BJ (cell line): ENCODE measurements at regions not wholly inside any gene's neighbourhood (a gene's known extent, or its start where the extent isn't known, plus 50 kb on each side); places are given as distances from the start of the nearest gene placed in this dataset.

Experiments
- CTCF ChIA-PET: fragments of 350-600 bp; formaldehyde crosslinking; extraction: SDS; loops from one replicate; lab custom pipeline; 2021; ENCODE audit warnings: antibody characterized with exemption, inconsistent platforms; lab: Yijun Ruan, JAX
- POLR2A ChIA-PET: fragments of 300-600 bp; sonication (Branson Sonifier 250); formaldehyde crosslinking; extraction: SDS; loops from one replicate; lab custom pipeline; 2021; ENCODE audit warnings: antibody characterized with exemption; lab: Charles Lee
- DNase-seq: peaks from one replicate; pipeline ENCODE4 v3.0.0-alpha.2; 2011; ENCODE audit warnings: low read depth
- H3K27me3 ChIP-seq: 2 replicates; pipeline ENCODE4 v1.6.0; 2011; ENCODE audit warnings: low read length; ENCODE audit not compliant: control insufficient read depth, insufficient read depth
- H3K36me3 ChIP-seq: 2 replicates; pipeline ENCODE4 v1.5.1; 2011; ENCODE audit warnings: low read length; ENCODE audit not compliant: control insufficient read depth, insufficient read depth
- H3K4me3 ChIP-seq: 2 replicates; pipeline ENCODE4 v1.5.1; 2011; ENCODE audit warnings: low read depth, mild to moderate bottlenecking, control low read depth, low read length
- CTCF ChIP-seq: IDR thresholded peaks from 2 replicates; pipeline ENCODE4 v1.5.1; 2011; ENCODE audit warnings: low read depth, mild to moderate bottlenecking, control low read depth, inconsistent platforms, low read length, moderate library complexity; ENCODE audit not compliant: insufficient read depth

- Histone ChIP-seq H3K36me3 (no peaks in the 10 kb centered on the region), H3K4me3 (no peak overlapping the region), H3K27me3 (no peaks in the 10 kb centered on the region)
- CTCF ChIA-PET = no interaction called here
- TF ChIP-seq CTCF = no peak
- POLR2A ChIA-PET = no interaction called here
- DNase-seq = no peak
Observed at GRCh38 chr1:103191327-103191726, 83.0 kb upstream of the COL11A1 start.

- Histone ChIP-seq H3K27me3 (no peaks in the 10 kb centered on the region), H3K36me3 (no peaks in the 10 kb centered on the region), H3K4me3 (no peak overlapping the region)
- ChIA-PET CTCF (interaction anchor here (0.7 kb wide), 1 partner anchor 22 kb away, joined by 3 read pairs; no protein-coding TSS in a partner anchor), POLR2A (no interaction called here)
- TF ChIP-seq CTCF = no peak
- peak; percentile 15 for DNase-seq
Observed at GRCh38 chr1:103190766-103191165, 82.4 kb upstream of the COL11A1 start.

- POLR2A ChIA-PET = no interaction called here
- no peak for TF ChIP-seq CTCF
Observed at GRCh38 chr1:103187673-103188072, 79.4 kb upstream of the COL11A1 start.

GRCh38 chr1:103180660-103181059 is 72.3 kb upstream of the COL11A1 start:
- ChIA-PET CTCF (interaction anchor here (0.7 to 0.9 kb wide), 2 partner anchors 13 to 74 kb away, joined by 3 read pairs; no protein-coding TSS in a partner anchor), POLR2A (interaction anchor here (0.6 to 1.0 kb wide), 2 partner anchors 9 to 85 kb away, joined by 3 to 4 read pairs; no protein-coding TSS in a partner anchor)
- H3K36me3 ChIP-seq = no peaks in the 10 kb centered on the region
- no peaks in the 10 kb centered on the region for H3K27me3 ChIP-seq
- DNase-seq = peak; percentile 54
- no peak for TF ChIP-seq CTCF
- H3K4me3 ChIP-seq = no peak overlapping the region

More at GRCh38 chr1:103187673-103188072, 79.4 kb upstream of the COL11A1 start:
- Histone ChIP-seq H3K27me3 (no peaks in the 10 kb centered on the region), H3K36me3 (no peaks in the 10 kb centered on the region), H3K4me3 (no peak overlapping the region)
- DNase-seq = no peak
- CTCF ChIA-PET = no interaction called here

- DNase-seq = no peak
- Histone ChIP-seq H3K27me3 (no peaks in the 10 kb centered on the region), H3K4me3 (no peak overlapping the region), H3K36me3 (no peaks in the 10 kb centered on the region)
- ChIA-PET CTCF (no interaction called here), POLR2A (no interaction called here)
- no peak for TF ChIP-seq CTCF
Observed at GRCh38 chr1:103177108-103177775, 68.9 kb upstream of the COL11A1 start.
